Iris pigment epithelial cell (primary cell): ENCODE measurements at regions not wholly inside any gene's neighbourhood (a gene's known extent, or its start where the extent isn't known, plus 50 kb on each side); places are given as distances from the start of the nearest gene placed in this dataset.

Experiments used
- DNase-seq: peaks from one replicate; pipeline ENCODE4 v3.0.0-alpha.2; 2011; ENCODE audit warnings: low read depth

GRCh38 chr14:100381395-100382105 is 58.4 kb downstream of the SLC25A47 start:
- DNase-seq = peak; percentile 70

DNA sequence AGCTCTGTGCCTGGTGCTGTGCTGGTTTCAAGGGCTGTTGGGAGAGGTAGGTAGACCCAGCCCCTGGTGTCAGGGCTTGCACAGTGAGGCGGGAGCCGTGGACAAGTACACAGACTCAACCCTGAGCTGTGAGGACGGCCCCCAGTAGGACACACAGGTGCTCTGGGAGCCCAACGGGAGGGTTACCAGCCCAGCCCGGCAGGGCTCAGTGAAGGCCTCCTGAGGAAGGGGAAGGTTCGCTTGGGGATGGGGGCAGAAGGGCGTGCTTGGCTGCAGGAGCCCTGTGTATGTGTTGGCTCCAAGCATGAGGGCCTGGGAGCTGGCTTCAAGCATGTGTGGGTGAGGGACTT is 58.9 kb downstream of the SLC25A47 start:
- no peak for DNase-seq

DNA sequence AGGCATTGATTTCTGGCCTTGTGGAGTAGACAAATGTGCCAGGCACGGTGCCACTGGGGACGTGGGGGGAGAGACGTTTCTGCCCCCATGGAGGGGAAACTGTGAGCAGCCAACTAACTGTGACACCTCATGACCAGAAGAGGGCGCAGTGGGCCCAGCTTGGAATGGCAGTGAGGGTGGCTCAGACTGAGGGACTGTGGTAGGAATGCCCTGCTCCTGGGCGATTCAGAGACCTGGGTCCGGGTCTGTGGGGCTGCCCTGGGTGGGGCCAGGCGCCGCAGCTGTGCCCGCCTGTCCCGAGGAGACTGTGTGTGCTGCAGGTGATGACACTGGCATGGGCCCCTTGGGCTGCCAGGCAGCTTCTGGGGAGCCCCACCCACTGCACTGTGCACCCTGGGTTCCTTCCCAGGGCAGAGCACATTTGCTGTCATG is 60.6 kb downstream of the SLC25A47 start:
- peak; percentile 50 for DNase-seq

DNA sequence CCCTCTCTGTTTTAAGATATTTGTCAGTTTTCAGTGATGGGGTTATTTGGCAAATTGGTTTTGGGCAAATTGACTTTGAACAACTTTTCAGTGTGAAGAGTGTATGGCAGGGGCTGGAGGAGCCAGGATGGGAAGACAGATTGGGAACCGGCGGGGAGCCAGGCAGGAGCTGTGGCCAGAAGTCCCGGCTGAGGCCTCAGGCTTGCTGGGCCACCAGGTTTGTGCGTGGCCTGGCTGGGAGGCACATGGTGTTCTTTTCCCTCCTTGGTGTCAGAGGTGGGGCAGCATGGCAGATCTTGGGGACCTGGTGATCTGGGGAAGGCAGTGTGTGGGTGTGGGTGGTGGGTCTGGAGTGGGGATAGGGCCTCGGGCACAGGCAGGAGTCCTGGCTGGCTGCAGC is 61.1 kb downstream of the SLC25A47 start:
- no peak for DNase-seq

GRCh38 chr14:100384819-100385813 is 62.0 kb downstream of the SLC25A47 start:
- DNase-seq = peak; percentile 81

- DNase-seq = peak; percentile 36
Observed at GRCh38 chr14:100386121-100386520, 63.0 kb downstream of the SLC25A47 start.

DNA sequence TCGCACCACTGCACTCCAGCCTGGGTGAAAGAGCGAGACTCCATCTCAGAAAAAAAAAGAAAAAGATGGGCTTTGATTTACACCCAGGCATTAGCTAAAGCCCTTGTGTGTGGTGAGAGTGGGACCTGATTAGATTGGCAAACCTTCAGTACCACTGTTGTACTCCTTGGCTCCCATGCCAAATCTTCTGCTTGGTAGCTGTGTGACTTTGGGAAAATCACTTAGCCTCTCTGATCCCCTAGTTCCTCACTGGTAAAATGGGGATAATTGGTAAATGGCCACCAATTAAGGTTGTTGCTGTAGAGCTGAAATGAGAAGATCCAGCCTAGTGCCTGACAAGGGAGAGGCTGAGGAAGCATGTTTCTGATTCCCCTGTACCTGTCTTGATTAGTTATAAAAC is 63.7 kb downstream of the SLC25A47 start:
- no peak for DNase-seq

DNA sequence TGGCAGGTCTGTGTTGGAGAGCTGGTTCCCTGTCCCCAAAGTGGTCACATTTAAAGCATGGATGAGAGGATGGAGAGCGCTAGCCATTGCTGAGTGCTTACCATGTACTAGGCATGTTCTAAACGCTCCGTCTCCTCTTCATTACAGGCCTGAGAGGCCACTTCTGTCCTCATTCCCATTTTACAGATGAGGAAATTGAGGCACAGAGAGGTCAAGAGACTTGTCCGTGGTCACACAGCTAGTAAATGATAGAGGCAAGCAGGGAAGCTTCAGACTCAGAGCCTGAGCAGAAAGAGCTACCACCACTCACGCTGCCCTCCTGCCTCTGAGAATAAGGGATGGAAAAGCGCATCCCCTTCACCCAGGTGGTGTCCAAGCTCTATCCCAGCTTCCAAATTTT is 64.3 kb downstream of the SLC25A47 start:
- DNase-seq = no peak

DNA sequence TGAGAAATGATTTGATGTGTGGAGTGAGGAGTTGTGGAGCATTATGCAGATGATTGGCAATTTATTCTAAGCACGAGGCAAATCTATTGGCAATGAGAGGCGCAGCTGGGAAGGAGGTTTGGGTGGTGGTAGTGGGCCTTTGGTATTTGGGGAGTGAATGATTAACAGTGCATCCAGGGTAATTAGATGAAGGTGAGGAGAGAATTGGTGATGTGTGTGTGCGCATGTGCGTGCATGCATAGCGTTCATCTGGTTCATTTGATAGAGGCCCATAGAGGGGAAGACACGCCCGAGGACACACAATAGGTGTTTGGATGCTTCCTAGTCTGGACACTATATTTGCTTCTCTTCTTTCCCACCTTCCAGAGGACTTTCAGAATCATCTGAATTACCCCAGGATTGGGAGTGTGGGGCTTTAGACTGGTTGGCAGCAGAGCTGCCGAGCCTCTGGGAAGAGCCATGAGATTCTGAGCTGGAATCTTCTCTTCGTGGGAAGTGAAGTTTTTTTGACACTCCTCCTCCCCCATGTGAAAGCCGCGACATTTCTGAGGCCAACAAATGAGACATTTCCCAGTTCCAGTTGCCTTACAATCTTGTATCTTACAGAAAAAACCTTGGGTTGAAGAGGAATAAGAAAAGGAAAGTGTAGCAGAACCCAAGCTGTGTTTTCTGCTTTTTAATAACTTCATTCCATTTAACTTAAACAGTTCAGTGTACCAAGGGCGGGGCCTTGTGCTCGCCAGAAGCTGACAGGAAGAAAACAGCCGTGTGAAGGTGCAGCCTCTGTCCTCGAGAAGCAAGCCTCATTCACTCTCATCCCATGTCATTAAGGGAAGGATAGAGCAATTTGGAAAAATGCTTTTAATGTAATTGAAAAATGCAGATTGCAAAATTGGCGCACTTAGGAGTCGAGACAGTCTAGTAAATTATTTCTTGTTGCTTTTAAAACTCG is 65.2 kb downstream of the SLC25A47 start:
- no peak for DNase-seq

- no peak for DNase-seq
Observed at GRCh38 chr14:100389497-100390104, 66.5 kb downstream of the SLC25A47 start.

GRCh38 chr14:100391173-100391572 is 68.0 kb downstream of the SLC25A47 start:
- DNase-seq = no peak

GRCh38 chr14:100391724-100392123 is 68.6 kb downstream of the SLC25A47 start:
- DNase-seq = no peak

DNA sequence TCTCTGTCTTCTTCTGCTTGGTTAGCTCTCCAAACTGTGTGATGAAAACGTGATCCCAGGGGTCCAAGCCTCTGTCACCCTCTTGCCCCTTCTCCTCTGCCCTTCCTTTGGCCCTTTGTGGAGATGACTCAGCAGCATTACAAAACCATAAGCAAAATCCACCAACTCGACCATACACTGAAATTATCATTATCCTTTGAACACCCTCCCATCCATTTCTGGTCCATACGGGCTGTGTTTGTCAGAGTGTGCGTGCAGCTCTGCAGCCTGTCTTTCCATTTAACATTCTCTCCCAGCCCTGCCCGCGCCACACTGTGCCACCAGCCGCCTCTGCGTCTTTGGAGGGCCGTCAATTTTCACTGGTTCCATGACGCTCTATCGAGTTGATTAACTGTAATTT is 69.2 kb downstream of the SLC25A47 start:
- DNase-seq = peak; percentile 36

DNA sequence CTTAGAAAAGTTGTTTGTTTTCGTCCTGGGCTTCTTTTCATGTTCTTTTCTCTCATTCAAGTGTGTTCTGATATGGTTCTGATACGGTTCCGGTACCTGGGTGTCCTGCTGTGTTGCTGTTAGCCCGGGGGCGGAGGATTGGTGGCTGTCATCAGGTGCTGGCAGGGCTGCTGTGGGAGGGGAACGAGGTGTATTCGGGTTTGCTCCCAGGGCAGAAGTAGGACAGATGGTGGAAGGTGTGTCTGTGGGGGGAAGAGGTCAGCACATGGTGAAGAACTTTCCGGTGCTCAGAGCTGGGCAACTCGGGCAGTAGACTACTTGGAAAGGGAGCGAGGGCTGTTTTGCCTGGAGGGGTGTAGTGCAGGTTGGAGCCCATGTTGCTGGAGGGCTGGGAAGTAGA is 70.2 kb downstream of the SLC25A47 start:
- DNase-seq = no peak

- no peak for DNase-seq
Observed at GRCh38 chr14:100393906-100394732, 71.0 kb downstream of the SLC25A47 start.

DNA sequence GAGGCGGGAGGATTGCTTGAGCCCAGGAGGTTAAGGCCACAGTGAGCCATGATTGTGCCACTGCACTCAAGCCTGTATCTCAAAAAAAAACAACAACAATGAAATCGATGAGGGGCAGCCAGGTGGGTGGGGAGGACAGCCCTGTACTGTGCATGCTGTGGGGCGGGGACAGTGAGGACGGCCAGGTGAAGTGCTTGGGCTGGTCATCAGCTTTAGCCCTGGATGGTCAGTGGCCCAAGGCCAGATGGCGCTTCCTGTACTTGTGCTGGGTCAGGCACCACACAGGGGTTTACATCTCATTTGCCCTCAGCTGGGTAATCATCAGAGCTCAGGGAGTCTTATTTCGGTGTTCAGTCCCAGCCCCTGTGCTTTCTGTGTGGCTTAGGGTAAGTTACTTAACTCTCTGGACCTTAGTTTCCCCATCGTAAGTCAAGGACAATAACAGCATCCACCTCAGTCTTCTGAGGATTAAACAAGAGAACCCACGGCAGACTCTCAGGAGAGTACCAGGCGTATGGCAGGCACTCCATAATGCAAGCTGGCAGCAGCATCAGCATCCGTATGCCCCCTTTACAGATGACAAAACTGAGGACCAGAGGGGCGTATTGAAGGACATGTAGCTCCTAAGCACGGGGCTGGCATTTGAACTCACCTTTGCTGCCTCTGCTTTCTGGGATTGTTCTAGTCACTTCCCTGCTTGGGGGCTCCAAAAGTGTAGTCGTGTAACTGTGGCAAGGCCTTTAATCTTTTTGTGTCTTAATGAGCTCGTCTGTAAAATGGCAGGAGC is 71.9 kb downstream of the SLC25A47 start:
- no peak for DNase-seq

- no peak for DNase-seq
Observed at GRCh38 chr14:100396266-100396795, 73.2 kb downstream of the SLC25A47 start.

DNA sequence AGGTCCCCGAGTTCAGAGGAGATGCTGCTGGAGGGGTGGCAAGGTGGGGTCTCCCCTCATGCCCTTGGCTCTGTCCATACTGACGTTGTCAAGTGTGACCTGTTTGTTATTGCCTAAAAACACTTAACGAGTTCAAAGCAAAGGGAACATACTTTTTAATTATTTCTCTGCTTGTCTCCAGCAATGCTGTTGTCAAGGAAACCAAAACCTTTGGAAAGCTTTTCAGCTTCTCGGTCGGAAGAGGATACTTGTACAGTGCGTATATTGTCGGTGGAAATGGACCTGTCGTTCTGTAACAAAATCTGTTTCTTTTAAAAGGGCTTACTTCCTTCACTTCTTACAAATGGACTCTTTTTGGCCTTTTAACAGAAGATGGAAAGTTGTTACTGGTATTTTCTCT is 73.9 kb downstream of the SLC25A47 start:
- no peak for DNase-seq

- DNase-seq = no peak
Observed at GRCh38 chr14:100398044-100398443, 74.9 kb downstream of the SLC25A47 start.
